HCT116 (cell line): ENCODE measurements at regions not wholly inside any gene's neighbourhood (a gene's known extent, or its start where the extent isn't known, plus 50 kb on each side); places are given as distances from the start of the nearest gene placed in this dataset.

ENCODE experiments used
- ATAC-seq: fragments of 200-7000 bp; cut with Tn5 transposase; 2 replicates; pipeline ENCODE4 v1.9.1; 2020; ENCODE audit warnings: mild to moderate bottlenecking, moderate library complexity
- BruUV-seq: library from RNA; stranded (reverse); fragments of 400-500 nt; replicated peaks from 2 replicates; lab custom pipeline; 2021; lab: Mats Ljungman, UMichigan
- CTCF ChIA-PET: fragments of 300-600 bp; sonication (Branson Sonifier 250); formaldehyde crosslinking; loops from one replicate; lab custom pipeline; 2021; ENCODE audit warnings: antibody characterized with exemption; lab: Charles Lee
- POLR2A ChIA-PET: fragments of 300-600, 350-600 bp; sonication (Branson Sonifier 250); formaldehyde crosslinking; loops from one replicate; lab custom pipeline; 2021; ENCODE audit warnings: antibody characterized with exemption; lab: Charles Lee
- RAD21 ChIA-PET, 2 experiments: fragments of 300-600 bp; sonication (Branson Sonifier 250); formaldehyde crosslinking; loops; one replicate each; lab custom pipeline; 2023; ENCODE audit warnings: low total read pairs in 2 of 2; ENCODE audit not compliant: uncharacterized antibody in 2 of 2, unreplicated experiment in 2 of 2, low non-redundant PET in 1 of 2; lab: Charles Lee
- DNase-seq: peaks from one replicate; pipeline ENCODE4 v3.0.0-alpha.2; 2010; ENCODE audit warnings: low read depth, low spot score
- H2AFZ ChIP-seq: fragments of 200-600 bp; shearing (Covaris generic), sonication (generic); 2 replicates; pipeline ENCODE4 v1.6.1; 2017; ENCODE audit warnings: low read depth, mixed run types, mixed read lengths, antibody characterized with exemption, low read length; ENCODE audit not compliant: poor library complexity, severe bottlenecking
- H3K27ac ChIP-seq: 2 replicates; pipeline ENCODE4 v1.5.1; 2012; ENCODE audit warnings: low read depth, low read length
- H3K27me3 ChIP-seq: fragments of 200-600 bp; sonication (generic); 2 replicates; pipeline ENCODE4 v1.6.1; 2016; ENCODE audit warnings: mixed run types, low read length, mixed read lengths; ENCODE audit not compliant: insufficient read depth
- H3K36me3 ChIP-seq, 2 experiments: fragments of 200-500 bp in 1 of 2; fragments of 200-600 bp in 1 of 2; sonication (Bioruptor generic) in 1 of 2; sonication (generic) in 1 of 2; 2 replicates each; pipeline versions ENCODE4 v1.5.1 to v1.6.1; 2014 to 2016; ENCODE audit warnings: low read length in 2 of 2, inconsistent platforms in 1 of 2, mixed read lengths in 1 of 2, mixed run types in 1 of 2; ENCODE audit not compliant: insufficient read depth in 2 of 2, control insufficient read depth in 1 of 2
- H3K4me1 ChIP-seq, 2 experiments: fragments of 200-600 bp in 1 of 2; sonication (generic) in 1 of 2; 2 replicates each; pipeline versions ENCODE4 v1.5.1 to v1.6.1; 2012 to 2017; ENCODE audit warnings: low read length in 2 of 2, inconsistent platforms in 1 of 2, mild to moderate bottlenecking in 1 of 2, mixed read lengths in 1 of 2, mixed run types in 1 of 2, moderate library complexity in 1 of 2; ENCODE audit not compliant: insufficient read depth in 2 of 2, control insufficient read depth in 1 of 2
- H3K4me2 ChIP-seq: fragments of 200-600 bp; sonication (generic); 2 replicates; pipeline ENCODE4 v1.6.1; 2017; ENCODE audit warnings: mixed run types, low read length, mixed read lengths
- H3K4me3 ChIP-seq, 2 experiments: fragments of 200-600 bp in 1 of 2; sonication (generic) in 1 of 2; replicated peaks in 1 of 2; 2 replicates each; pipeline ENCODE4 v1.5.1; 2011 to 2016; ENCODE audit warnings: low read length in 2 of 2, control low read depth in 1 of 2, low read depth in 1 of 2, mild to moderate bottlenecking in 1 of 2, mixed read lengths in 1 of 2, mixed run types in 1 of 2
- H3K79me2 ChIP-seq: fragments of 200-600 bp; sonication (generic); 2 replicates; pipeline ENCODE4 v1.6.1; 2017; ENCODE audit warnings: mild to moderate bottlenecking, mixed run types, low read length, moderate library complexity, mixed read lengths; ENCODE audit not compliant: insufficient read depth
- H3K9ac ChIP-seq: fragments of 200-600 bp; sonication (generic); 2 replicates; pipeline ENCODE4 v1.6.1; 2016; ENCODE audit warnings: low read length, mixed read lengths
- H3K9me2 ChIP-seq: fragments of 200-600 bp; sonication (generic), shearing (Covaris generic); 2 replicates; pipeline ENCODE4 v1.6.1; 2017; ENCODE audit warnings: mixed run types, mild to moderate bottlenecking, moderate library complexity; ENCODE audit not compliant: insufficient read depth
- H3K9me3 ChIP-seq, 2 experiments: fragments of 200-500 bp in 1 of 2; fragments of 200-600 bp in 1 of 2; sonication (Bioruptor generic) in 1 of 2; sonication (generic) in 1 of 2; 2 replicates each; pipeline ENCODE4 v1.6.1; 2014 to 2017; ENCODE audit warnings: low read length in 2 of 2, mixed read lengths in 2 of 2, inconsistent platforms in 1 of 2, low read depth in 1 of 2, mild to moderate bottlenecking in 1 of 2, mixed run types in 1 of 2, moderate library complexity in 1 of 2; ENCODE audit not compliant: control insufficient read depth in 1 of 2, insufficient read depth in 1 of 2
- H4K20me1 ChIP-seq: fragments of 200-600 bp; sonication (generic), shearing (Covaris generic); 2 replicates; pipeline ENCODE4 v1.6.1; 2017; ENCODE audit warnings: mixed run types, mild to moderate bottlenecking, moderate library complexity; ENCODE audit not compliant: insufficient read depth
- CBX3 ChIP-seq: IDR thresholded peaks from 2 replicates; pipeline ENCODE4 v1.6.1; 2012; ENCODE audit warnings: low read depth
- CTCF ChIP-seq, 3 experiments: fragments of 200-600 bp in 1 of 3; sonication (generic) in 1 of 3; IDR thresholded peaks in 2 of 3; conservative IDR thresholded peaks in 1 of 3; 2 replicates each; pipeline ENCODE4 v1.5.1; 2012 to 2017; ENCODE audit warnings: low read depth in 2 of 3, low read length in 2 of 3, antibody characterized with exemption in 1 of 3, borderline replicate concordance in 1 of 3, control low read depth in 1 of 3, mild to moderate bottlenecking in 1 of 3, mixed read lengths in 1 of 3, mixed run types in 1 of 3, moderate library complexity in 1 of 3; ENCODE audit not compliant: insufficient read depth in 1 of 3
- ELF1 ChIP-seq: IDR thresholded peaks from 2 replicates; pipeline ENCODE4 v1.6.1; 2012; ENCODE audit warnings: low read depth, borderline replicate concordance
- EZH2phosphoT487 ChIP-seq: fragments of 200-600 bp; IDR thresholded peaks from 2 replicates; pipeline ENCODE4 v1.6.1; 2018; ENCODE audit warnings: antibody characterized with exemption, borderline replicate concordance
- JUND ChIP-seq: IDR thresholded peaks from 2 replicates; pipeline ENCODE4 v1.6.1; 2012
- MAX ChIP-seq: IDR thresholded peaks from 2 replicates; pipeline ENCODE4 v1.6.1; 2012
- POLR2AphosphoS5 ChIP-seq: IDR thresholded peaks from 2 replicates; pipeline ENCODE4 v1.6.1; 2011; ENCODE audit warnings: mild to moderate bottlenecking, low read depth, low read length, moderate library complexity
- RAD21 ChIP-seq: IDR thresholded peaks from 2 replicates; pipeline ENCODE4 v1.6.1; 2012; ENCODE audit warnings: low read depth, mild to moderate bottlenecking
- REST ChIP-seq: IDR thresholded peaks from 2 replicates; pipeline ENCODE4 v1.6.1; 2012; ENCODE audit warnings: low read depth
- SIN3A ChIP-seq: IDR thresholded peaks from 2 replicates; pipeline ENCODE4 v1.6.1; 2012; ENCODE audit warnings: low read depth
- SRF ChIP-seq: IDR thresholded peaks from 2 replicates; pipeline ENCODE4 v1.6.1; 2012; ENCODE audit warnings: low read depth
- TCF7L2 ChIP-seq: IDR thresholded peaks from 2 replicates; pipeline ENCODE4 v1.7.0; 2011; ENCODE audit warnings: borderline replicate concordance, inconsistent platforms; ENCODE audit not compliant: insufficient read depth, insufficient read length; ENCODE audit errors: extremely low read depth
- ZNF274 ChIP-seq: fragments of 200-500 bp; sonication (Bioruptor generic); IDR thresholded peaks from 2 replicates; pipeline ENCODE4 v1.6.1; 2014; ENCODE audit warnings: mild to moderate bottlenecking, low read depth, low read length, inconsistent platforms
- intact Hi-C: fragments of 100-400 bp; cut with micrococcal nuclease; formaldehyde crosslinking; loops from 2 replicates; pipeline ENCODE4 v1.10.0; 2022
- TF ChIP-seq, protein P1 (sequence below): IDR thresholded peaks from 2 replicates; pipeline ENCODE4 v1.6.1; 2012

DNA sequence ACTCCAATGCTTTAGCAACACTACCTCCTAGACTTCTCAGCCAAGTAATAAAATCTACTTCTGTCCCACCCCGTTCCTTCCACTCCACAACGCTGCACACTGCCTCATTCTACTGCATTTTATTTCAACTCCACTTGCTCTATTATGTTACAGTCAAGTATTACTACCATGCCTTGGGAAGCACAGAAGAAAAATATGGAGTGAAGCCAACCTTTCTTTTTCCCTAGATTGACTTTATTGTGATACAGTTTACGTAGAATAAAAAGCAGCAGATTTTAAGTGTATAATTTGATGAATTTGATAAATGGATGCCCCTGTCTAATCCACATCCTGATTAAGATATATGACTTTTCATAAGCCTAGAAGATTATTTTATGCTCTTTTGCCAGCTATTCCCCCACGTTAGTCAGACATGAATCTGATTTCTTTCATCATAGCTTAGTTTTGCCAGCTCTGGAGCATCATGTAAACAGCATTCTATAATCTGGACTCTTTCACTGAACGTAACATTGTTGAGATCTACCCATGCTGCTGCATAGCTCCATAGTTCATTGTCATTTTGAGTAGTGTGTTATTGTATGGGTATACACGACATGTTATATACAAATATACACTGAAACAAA is 676.8 kb upstream of the RAB6C start:
- Histone ChIP-seq H3K27me3 (peaks cover 30% of the 10 kb centered on the region), H3K27ac (no peak overlapping the region), H3K9me3 (no peaks in the 10 kb centered on the region), H3K4me1 (no peaks in the 10 kb centered on the region), H2AFZ (no peak overlapping the region), H3K4me2 (no peak overlapping the region), H4K20me1 (no peaks in the 10 kb centered on the region), H3K9me2 (no peaks in the 10 kb centered on the region), H3K4me3 (no peak overlapping the region), H3K79me2 (no peaks in the 10 kb centered on the region), H3K36me3 (no peaks in the 10 kb centered on the region), H3K9ac (no peak overlapping the region)
- TF ChIP-seq SIN3A (no peak), EZH2phosphoT487 (no peak), CTCF (IDR thresholded peaks at IDR 0.05 in 2 of 3, conservative IDR thresholded peaks at IDR 0.05 in 1 of 3; ENCODE audit: borderline replicate concordance in 1 of 3, insufficient read depth in 1 of 3, low read depth in 2 of 3, low read length in 2 of 3) (no peak), JUND (no peak), REST (no peak), RAD21 (no peak), MAX (no peak), POLR2AphosphoS5 (no peak), CBX3 (no peak), TCF7L2 (no peak), ZNF274 (no peak), ELF1 (no peak), SRF (no peak)
- TF ChIP-seq, protein P1, sequence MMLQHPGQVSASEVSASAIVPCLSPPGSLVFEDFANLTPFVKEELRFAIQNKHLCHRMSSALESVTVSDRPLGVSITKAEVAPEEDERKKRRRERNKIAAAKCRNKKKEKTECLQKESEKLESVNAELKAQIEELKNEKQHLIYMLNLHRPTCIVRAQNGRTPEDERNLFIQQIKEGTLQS: no peak
- intact Hi-C loops: no loop called here
- CTCF ChIA-PET: no interaction called here
- RAD21 ChIA-PET: no interaction called here
- no peak for ATAC-seq
- no TSS peak for BruUV-seq
- POLR2A ChIA-PET: no interaction called here
- no peak for DNase-seq
